ENCODE measurements at regions not wholly inside any gene's neighbourhood (a gene's known extent, or its start where the extent isn't known, plus 50 kb on each side); places are given as distances from the start of the nearest gene placed in this dataset.

- TF ChIP-seq CTCF (IDR thresholded peaks at IDR 0.05) (no peak), POLR2A (IDR thresholded peaks at IDR 0.05) (no peak)
Measured at GRCh38 chr9:36521148-36521547, 51.5 kb upstream of the MELK start.

Data from stomach (tissue), 4 donors.